Kidney tubule cell (primary cell): ENCODE measurements at regions not wholly inside any gene's neighbourhood (a gene's known extent, or its start where the extent isn't known, plus 50 kb on each side); places are given as distances from the start of the nearest gene placed in this dataset.

Experiments used
- DNase-seq: peaks from one replicate; pipeline ENCODE4 v3.0.0-alpha.2; 2018; ENCODE audit warnings: low spot score

- no peak for DNase-seq
Measured at GRCh38 chr5:52409835-52410234, 377.9 kb upstream of the ITGA1 start.

GRCh38 chr5:52419357-52419756 is 368.4 kb upstream of the ITGA1 start:
- DNase-seq: no peak

DNA sequence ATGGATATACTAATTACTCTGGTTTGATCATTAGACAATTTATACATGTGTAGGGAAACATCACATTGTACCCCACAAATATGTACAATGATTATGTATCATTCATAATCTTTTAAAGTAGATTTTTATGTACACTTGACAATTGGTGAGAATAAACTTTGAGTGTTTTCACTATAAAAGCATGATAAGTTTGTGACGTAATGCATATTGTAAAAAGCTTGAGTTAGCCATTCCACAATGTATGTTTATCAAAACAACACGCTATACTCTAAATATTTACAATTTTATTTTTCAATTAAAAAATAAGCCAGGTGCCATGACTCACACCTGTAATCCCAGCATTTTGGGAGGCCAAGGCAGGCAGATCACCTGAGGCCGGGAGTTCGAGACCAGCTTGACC is 360.1 kb upstream of the ITGA1 start:
- DNase-seq: no peak

DNA sequence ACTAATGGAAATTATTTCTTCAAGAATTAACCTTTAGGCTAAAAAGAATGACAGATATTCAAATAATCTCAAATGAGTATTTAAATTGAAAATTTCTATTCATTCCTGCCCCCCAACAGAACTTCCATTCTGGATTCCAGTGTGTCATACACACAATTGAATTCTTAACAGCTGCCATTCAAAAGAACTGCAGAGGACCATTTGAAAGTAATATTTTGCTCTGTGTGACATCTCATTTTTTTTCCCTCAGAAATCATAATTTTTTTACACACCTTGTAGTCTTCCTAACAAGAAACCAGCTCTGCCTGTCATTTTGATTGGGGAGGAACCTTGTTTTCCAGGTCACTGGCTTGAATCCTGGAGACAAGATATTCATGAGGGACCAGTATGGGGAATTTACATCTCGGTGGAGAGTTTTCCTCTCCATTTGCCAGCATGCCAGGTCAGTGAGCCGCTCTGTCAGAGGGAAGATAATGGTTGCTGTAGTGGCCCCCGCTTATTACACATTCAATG is 358.7 kb upstream of the ITGA1 start:
- no peak for DNase-seq

DNA sequence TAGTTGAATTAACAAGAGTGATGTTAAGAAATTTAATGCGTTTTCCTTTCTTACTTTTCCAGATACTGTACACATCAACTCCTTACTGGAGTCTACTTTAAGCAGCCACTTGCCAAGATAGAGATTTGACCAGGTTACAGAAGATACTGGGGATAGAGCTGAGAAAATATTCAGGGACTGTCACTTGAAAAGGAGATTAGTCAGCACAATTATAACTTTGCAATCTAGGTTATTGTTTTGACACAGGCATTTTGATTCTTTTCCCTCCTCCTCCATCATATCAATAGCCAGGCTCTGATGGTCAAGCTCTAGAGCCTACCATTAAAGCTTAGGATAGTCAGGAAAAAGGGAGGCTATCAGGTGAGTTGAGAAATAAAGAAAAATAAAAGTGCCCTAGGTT is 345.9 kb upstream of the ITGA1 start:
- no peak for DNase-seq

- no peak for DNase-seq
Measured at GRCh38 chr5:52443187-52443586, 344.5 kb upstream of the ITGA1 start.

DNA sequence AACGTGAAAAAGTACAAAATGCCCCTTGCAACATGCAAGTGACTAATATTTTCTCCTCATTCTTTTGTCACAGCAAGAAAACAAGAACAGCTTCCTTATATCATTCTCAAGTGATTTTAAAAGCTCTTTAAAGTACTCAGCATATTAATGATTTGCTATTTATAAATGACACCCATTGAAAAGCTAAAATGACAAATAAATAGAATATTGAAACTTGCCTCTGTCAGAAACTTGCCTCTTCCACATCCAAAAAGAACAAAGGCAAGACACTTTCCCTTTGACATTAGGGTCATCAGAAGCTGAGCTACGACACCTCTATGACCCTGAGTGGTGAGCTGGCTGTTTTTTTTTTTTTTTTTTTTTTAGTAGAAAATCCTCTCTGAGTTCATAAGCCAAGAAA is 339.6 kb upstream of the ITGA1 start:
- no peak for DNase-seq

DNA sequence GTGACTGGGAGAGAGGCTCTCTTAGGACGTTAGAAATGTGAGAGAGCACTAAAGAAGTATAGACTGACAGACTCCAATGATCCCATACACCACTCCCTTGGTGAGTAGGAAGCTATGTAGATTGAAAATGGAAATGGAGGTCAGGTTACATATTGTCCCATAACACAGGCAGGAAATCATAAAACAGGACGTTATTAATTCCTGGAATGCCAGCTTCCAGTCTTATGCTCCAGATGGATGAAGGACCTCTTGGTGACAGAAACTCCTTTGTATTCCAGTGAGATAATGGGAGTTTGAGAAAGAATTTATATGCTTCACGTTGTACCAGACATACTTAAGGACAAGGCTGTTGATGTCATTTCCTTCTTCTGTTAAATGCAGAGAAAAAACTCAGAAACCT is 338.2 kb upstream of the ITGA1 start:
- DNase-seq: no peak

GRCh38 chr5:52452098-52452497 is 335.6 kb upstream of the ITGA1 start:
- DNase-seq: no peak

- no peak for DNase-seq
Measured at GRCh38 chr5:52453176-52453575, 334.5 kb upstream of the ITGA1 start.

GRCh38 chr5:52455920-52456319 is 331.8 kb upstream of the ITGA1 start:
- no peak for DNase-seq

GRCh38 chr5:52457810-52458209 is 329.9 kb upstream of the ITGA1 start:
- DNase-seq: no peak

GRCh38 chr5:52466113-52466512 is 321.6 kb upstream of the ITGA1 start:
- no peak for DNase-seq

- DNase-seq: no peak
Measured at GRCh38 chr5:52466749-52467520, 320.8 kb upstream of the ITGA1 start.

DNA sequence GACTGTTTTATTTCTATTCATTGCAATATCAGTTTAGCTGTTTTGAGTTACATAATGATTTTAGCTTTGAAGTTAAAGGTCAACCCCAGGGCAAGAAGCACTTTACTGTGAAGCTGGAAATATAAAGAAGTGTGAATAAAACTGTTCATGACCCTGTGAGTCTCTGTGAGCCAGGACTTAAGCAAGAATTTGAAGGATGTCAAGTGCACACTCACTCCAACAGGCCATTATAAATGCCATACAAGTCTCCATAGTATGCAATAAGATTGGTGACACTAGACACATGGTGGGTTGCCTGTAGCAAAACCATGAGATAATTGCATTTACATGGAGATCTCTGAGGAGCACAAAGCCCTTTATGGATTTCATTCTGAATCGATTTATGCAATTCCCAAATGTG is 318.7 kb upstream of the ITGA1 start:
- DNase-seq: no peak

DNA sequence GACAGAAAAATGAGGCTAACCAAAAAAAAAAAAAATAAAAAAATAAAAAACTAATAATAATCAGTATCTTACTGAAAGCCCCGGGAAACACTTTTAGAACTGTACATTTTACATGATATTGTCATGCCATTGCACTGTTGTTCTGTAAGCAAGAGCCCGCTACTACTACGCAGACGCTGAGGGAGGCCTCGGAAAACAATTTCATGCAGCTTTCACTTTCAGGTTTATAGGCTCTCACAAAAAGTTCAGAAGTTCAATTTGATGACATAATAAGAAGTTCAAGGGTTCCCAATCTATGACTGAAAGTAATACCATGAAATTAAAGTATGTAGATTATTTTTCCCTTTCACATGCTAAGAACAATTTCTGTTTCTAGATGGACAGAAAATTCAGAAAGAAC is 318.3 kb upstream of the ITGA1 start:
- DNase-seq: no peak

- DNase-seq: no peak
Measured at GRCh38 chr5:52469835-52470234, 317.9 kb upstream of the ITGA1 start.

GRCh38 chr5:52476346-52476745 is 311.4 kb upstream of the ITGA1 start:
- DNase-seq: no peak

DNA sequence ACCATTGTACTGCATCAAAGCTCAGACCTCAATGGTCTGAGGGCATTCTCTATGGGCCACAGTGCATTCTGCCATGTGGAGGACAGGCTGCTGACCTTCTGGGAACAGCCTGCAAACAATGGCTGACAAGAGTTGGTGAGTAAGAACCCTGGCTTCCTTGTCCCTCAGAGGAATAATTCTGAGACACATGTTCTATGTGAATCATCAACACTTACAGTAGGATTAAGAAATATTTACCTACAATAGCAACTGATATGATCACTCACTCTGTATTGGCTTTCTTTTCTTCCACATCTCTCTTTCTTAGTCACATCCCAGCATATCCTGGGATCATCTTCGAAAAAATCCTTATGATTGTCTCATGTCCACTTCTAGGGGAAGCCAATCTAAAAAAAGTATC is 306.5 kb upstream of the ITGA1 start:
- DNase-seq: peak; percentile 58

GRCh38 chr5:52481851-52482250 is 305.9 kb upstream of the ITGA1 start:
- no peak for DNase-seq

- peak; percentile 40 for DNase-seq
Measured at GRCh38 chr5:52491071-52491787, 296.5 kb upstream of the ITGA1 start.

DNA sequence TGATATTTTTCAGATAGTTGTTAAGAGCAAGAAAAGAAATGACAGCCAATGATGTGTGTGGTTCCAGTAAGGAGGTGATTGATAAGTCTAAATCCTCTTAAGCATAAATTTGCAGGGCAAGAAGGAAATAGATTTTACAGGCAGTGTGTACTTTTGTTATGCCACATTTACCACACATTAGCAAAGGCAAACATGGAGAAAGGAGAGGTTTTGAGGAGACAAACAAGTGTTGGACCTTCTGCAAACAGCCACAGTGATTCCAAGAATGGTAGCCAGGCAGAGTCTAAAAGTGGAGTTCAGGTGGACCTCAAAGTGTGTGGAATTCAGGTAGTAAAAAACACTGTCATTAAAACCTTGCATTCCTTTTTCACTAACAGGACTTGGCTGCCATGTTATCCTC is 295.9 kb upstream of the ITGA1 start:
- DNase-seq: no peak

DNA sequence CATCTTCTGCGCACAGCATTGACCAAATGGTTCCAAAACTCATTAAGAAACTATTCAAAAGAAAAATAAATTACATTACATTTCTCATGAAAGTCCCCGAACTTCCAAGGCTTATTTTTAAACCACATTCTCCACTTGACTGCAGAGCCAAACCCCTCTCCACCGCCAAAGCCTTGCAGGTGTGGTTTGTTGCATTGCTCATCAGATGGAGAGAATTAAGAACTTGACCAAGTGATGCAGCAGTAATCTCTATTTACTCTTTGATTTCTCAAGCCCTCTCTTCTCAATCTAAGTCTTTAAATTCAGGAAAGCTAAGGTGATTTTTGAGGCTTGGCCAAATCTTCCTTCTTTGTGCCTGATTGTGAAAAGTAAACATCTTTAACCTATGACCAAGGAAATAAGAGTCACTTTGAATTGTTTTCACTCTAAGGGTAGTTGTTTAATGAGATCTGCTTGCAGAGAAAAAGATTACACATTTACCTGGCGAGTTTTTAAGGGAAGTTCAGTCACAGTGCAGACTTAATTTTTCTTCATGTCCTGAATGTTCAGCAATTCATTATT is 290.5 kb upstream of the ITGA1 start:
- no peak for DNase-seq
